ENCODE measurements at regions not wholly inside any gene's neighbourhood (a gene's known extent, or its start where the extent isn't known, plus 50 kb on each side); places are given as distances from the start of the nearest gene placed in this dataset.

GRCh38 chr10:18793951-18794350 lies 134.7 kb downstream of the ARL5B start:
- Histone ChIP-seq H3K9me3 (ENCODE audit: control insufficient read depth, insufficient read depth, low read depth, low read length) (no peaks in the 10 kb centered on the region), H3K4me2 (ENCODE audit: extremely low read depth, insufficient read depth, low read length) (no peak overlapping the region), H3K36me3 (ENCODE audit: control insufficient read depth, insufficient read depth, low read length) (no peaks in the 10 kb centered on the region), H3K4me3 (replicated peaks in 1 of 4; ENCODE audit: control extremely low read depth in 1 of 4, insufficient read depth in 1 of 4, low read depth in 3 of 4, low read length in 4 of 4) (no peak overlapping the region), H3K27ac (ENCODE audit: insufficient read depth, low read length) (no peak overlapping the region), H3K79me2 (ENCODE audit: control insufficient read depth, insufficient read depth, low read length) (no peaks in the 10 kb centered on the region), H3K27me3 (ENCODE audit: control insufficient read depth, insufficient read depth, low read length) (no peaks in the 10 kb centered on the region), H2AFZ (ENCODE audit: low read length) (no peak overlapping the region), H3K9ac (ENCODE audit: insufficient read depth, low read length) (no peak overlapping the region), H3K4me1 (ENCODE audit: control insufficient read depth, extremely low read depth, insufficient read depth, low read length) (no peaks in the 10 kb centered on the region), H4K20me1 (ENCODE audit: control insufficient read depth, extremely low read depth, insufficient read depth, low read length) (no peaks in the 10 kb centered on the region)
- TF ChIP-seq CTCF (conservative IDR thresholded peaks at IDR 0.05 in 1 of 2, IDR thresholded peaks at IDR 0.05 in 1 of 2; ENCODE audit: low read depth in 1 of 2, low read length in 2 of 2) (peak; percentile 32 to 68), EZH2 (IDR thresholded peaks at IDR 0.05; ENCODE audit: low read length, missing control alignments) (no peak)
- DNase-seq (ENCODE audit: low read depth in 2 of 2), result peak; percentile 38 to 72

GRCh38 chr10:18795549-18795948 lies 136.3 kb downstream of the ARL5B start:
- TF ChIP-seq CTCF (conservative IDR thresholded peaks at IDR 0.05 in 1 of 2, IDR thresholded peaks at IDR 0.05 in 1 of 2; ENCODE audit: low read depth in 1 of 2, low read length in 2 of 2) (no peak), EZH2 (IDR thresholded peaks at IDR 0.05; ENCODE audit: low read length, missing control alignments) (no peak)
- H3K9ac ChIP-seq (ENCODE audit: insufficient read depth, low read length), result no peak overlapping the region
- no peak overlapping the region for H3K4me2 ChIP-seq (ENCODE audit: extremely low read depth, insufficient read depth, low read length)
- no peaks in the 10 kb centered on the region for H3K4me1 ChIP-seq (ENCODE audit: control insufficient read depth, extremely low read depth, insufficient read depth, low read length)
- H3K79me2 ChIP-seq (ENCODE audit: control insufficient read depth, insufficient read depth, low read length), result no peaks in the 10 kb centered on the region
- no peak overlapping the region for H3K27ac ChIP-seq (ENCODE audit: insufficient read depth, low read length)
- DNase-seq (ENCODE audit: low read depth in 2 of 2), result no peak
- no peaks in the 10 kb centered on the region for H4K20me1 ChIP-seq (ENCODE audit: control insufficient read depth, extremely low read depth, insufficient read depth, low read length)
- H3K36me3 ChIP-seq (ENCODE audit: control insufficient read depth, insufficient read depth, low read length), result no peaks in the 10 kb centered on the region
- no peak overlapping the region for H2AFZ ChIP-seq (ENCODE audit: low read length)
- no peak overlapping the region for H3K4me3 ChIP-seq (replicated peaks in 1 of 4; ENCODE audit: control extremely low read depth in 1 of 4, insufficient read depth in 1 of 4, low read depth in 3 of 4, low read length in 4 of 4)
- no peaks in the 10 kb centered on the region for H3K9me3 ChIP-seq (ENCODE audit: control insufficient read depth, insufficient read depth, low read depth, low read length)
- no peaks in the 10 kb centered on the region for H3K27me3 ChIP-seq (ENCODE audit: control insufficient read depth, insufficient read depth, low read length)

GRCh38 chr10:18797286-18797685 lies 138.1 kb downstream of the ARL5B start:
- no peak overlapping the region for H2AFZ ChIP-seq (ENCODE audit: low read length)
- no peak overlapping the region for H3K4me3 ChIP-seq (replicated peaks in 1 of 4; ENCODE audit: control extremely low read depth in 1 of 4, insufficient read depth in 1 of 4, low read depth in 3 of 4, low read length in 4 of 4)
- H3K36me3 ChIP-seq (ENCODE audit: control insufficient read depth, insufficient read depth, low read length), result no peaks in the 10 kb centered on the region
- H3K4me1 ChIP-seq (ENCODE audit: control insufficient read depth, extremely low read depth, insufficient read depth, low read length), result no peaks in the 10 kb centered on the region
- H3K27me3 ChIP-seq (ENCODE audit: control insufficient read depth, insufficient read depth, low read length), result no peaks in the 10 kb centered on the region
- H3K9me3 ChIP-seq (ENCODE audit: control insufficient read depth, insufficient read depth, low read depth, low read length), result no peaks in the 10 kb centered on the region
- H3K9ac ChIP-seq (ENCODE audit: insufficient read depth, low read length), result no peak overlapping the region
- TF ChIP-seq CTCF (conservative IDR thresholded peaks at IDR 0.05 in 1 of 2, IDR thresholded peaks at IDR 0.05 in 1 of 2; ENCODE audit: low read depth in 1 of 2, low read length in 2 of 2) (no peak), EZH2 (IDR thresholded peaks at IDR 0.05; ENCODE audit: low read length, missing control alignments) (no peak)
- no peak overlapping the region for H3K27ac ChIP-seq (ENCODE audit: insufficient read depth, low read length)
- H4K20me1 ChIP-seq (ENCODE audit: control insufficient read depth, extremely low read depth, insufficient read depth, low read length), result no peaks in the 10 kb centered on the region
- peak in 1 of 2 donors; percentile 18 for DNase-seq (ENCODE audit: low read depth in 2 of 2)
- no peak overlapping the region for H3K4me2 ChIP-seq (ENCODE audit: extremely low read depth, insufficient read depth, low read length)
- H3K79me2 ChIP-seq (ENCODE audit: control insufficient read depth, insufficient read depth, low read length), result no peaks in the 10 kb centered on the region

Data from fibroblast of lung (primary cell).